ENCODE measurements at regions not wholly inside any gene's neighbourhood (a gene's known extent, or its start where the extent isn't known, plus 50 kb on each side); places are given as distances from the start of the nearest gene placed in this dataset.

DNA sequence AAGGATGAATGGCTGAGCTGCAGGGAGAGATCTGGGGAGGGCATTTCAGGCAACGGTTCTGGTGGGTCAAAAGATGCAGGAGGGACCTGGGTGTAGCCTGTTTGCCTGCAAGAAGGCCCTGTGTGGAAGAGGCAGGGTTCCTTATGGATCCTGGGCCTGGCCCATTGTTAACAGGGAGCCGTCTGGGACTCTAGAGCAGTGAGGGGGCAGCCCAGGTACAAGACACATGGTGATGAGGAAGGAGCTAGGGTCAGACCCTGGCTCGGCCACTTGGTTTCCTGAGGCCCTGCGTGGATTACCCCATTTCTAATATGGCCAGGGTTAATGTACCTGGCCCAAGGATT is 124.9 kb downstream of the GLI2 start:
- dilution Hi-C loops (cut with MboI; ENCODE audit: extremely low pct_ligation_motif_present, low sequenced_read_pairs) (no loop called here), intact Hi-C loops (cut with micrococcal nuclease) (no loop called here)
- Histone ChIP-seq H3K9me1 (replicated peaks; ENCODE audit: control insufficient read depth, extremely low read depth, insufficient read depth, low read length) (no peaks in the 10 kb centered on the region), H4K20me1 (replicated peaks; ENCODE audit: control insufficient read depth, extremely low read depth, insufficient read depth, low read length) (no peaks in the 10 kb centered on the region), H3K4me2 (ENCODE audit: insufficient read depth, low read length) (no peak overlapping the region), H3K4me1 (ENCODE audit: control insufficient read depth, extremely low read depth, insufficient read depth, low read length) (no peaks in the 10 kb centered on the region), H3K79me2 (ENCODE audit: control insufficient read depth, insufficient read depth, low read length) (no peaks in the 10 kb centered on the region), H3K36me3 (ENCODE audit: control insufficient read depth in 2 of 2, extremely low read depth in 1 of 2, insufficient read depth in 2 of 2, low read length in 2 of 2) (no peaks in the 10 kb centered on the region), H3K27me3 (ENCODE audit: control insufficient read depth in 2 of 2, insufficient read depth in 2 of 2, low read length in 2 of 2) (peaks cover 0 to 2% of the 10 kb centered on the region in 2 experiments), H3K4me3 (replicated peaks in 1 of 3; ENCODE audit: insufficient read depth in 1 of 3, low read depth in 1 of 3, low read length in 3 of 3) (no peak overlapping the region), H3K27ac (ENCODE audit: insufficient read depth, low read depth, low read length) (no peak overlapping the region), H3K9ac (replicated peaks; ENCODE audit: extremely low read depth, insufficient read depth, low read length) (no peak overlapping the region), H3K9me3 (replicated peaks; ENCODE audit: control insufficient read depth, insufficient read depth, low read length) (no peaks in the 10 kb centered on the region), H2AFZ (ENCODE audit: low read depth, low read length) (no peak overlapping the region)
- FAIRE-seq (no peak), DNase-seq (ENCODE audit: low read depth, low spot score) (no peak)
- POLR2A ChIA-PET = no interaction called here
- BruUV-seq (replicated peaks) = no TSS peak
- no peak for TF ChIP-seq POLR2AphosphoS5 (IDR thresholded peaks at IDR 0.05; ENCODE audit: insufficient read depth, low read depth, low read length)
- no peak for TF ChIP-seq MYC (IDR thresholded peaks at IDR 0.05; ENCODE audit: low read depth, low read length)
- no peak for TF ChIP-seq GATA2 (IDR thresholded peaks at IDR 0.05; ENCODE audit: insufficient read depth, insufficient read length, low read depth, low read length)
- TF ChIP-seq EZH2 (IDR thresholded peaks at IDR 0.05; ENCODE audit: borderline replicate concordance, low read depth, low read length, severe bottlenecking) = no peak
- no peak for TF ChIP-seq FOS (IDR thresholded peaks at IDR 0.05; ENCODE audit: borderline replicate concordance, insufficient read depth, low read length)
- TF ChIP-seq, protein P1, sequence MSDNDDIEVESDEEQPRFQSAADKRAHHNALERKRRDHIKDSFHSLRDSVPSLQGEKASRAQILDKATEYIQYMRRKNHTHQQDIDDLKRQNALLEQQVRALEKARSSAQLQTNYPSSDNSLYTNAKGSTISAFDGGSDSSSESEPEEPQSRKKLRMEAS (IDR thresholded peaks at IDR 0.05; ENCODE audit: insufficient read depth, insufficient read length) = no peak
- no peak for TF ChIP-seq POLR2A (IDR thresholded peaks at IDR 0.05; ENCODE audit: low read depth, low read length)
- TF ChIP-seq JUN (IDR thresholded peaks at IDR 0.05; ENCODE audit: borderline replicate concordance, insufficient read depth, insufficient read length, low read depth) = no peak
- TF ChIP-seq, protein P2, sequence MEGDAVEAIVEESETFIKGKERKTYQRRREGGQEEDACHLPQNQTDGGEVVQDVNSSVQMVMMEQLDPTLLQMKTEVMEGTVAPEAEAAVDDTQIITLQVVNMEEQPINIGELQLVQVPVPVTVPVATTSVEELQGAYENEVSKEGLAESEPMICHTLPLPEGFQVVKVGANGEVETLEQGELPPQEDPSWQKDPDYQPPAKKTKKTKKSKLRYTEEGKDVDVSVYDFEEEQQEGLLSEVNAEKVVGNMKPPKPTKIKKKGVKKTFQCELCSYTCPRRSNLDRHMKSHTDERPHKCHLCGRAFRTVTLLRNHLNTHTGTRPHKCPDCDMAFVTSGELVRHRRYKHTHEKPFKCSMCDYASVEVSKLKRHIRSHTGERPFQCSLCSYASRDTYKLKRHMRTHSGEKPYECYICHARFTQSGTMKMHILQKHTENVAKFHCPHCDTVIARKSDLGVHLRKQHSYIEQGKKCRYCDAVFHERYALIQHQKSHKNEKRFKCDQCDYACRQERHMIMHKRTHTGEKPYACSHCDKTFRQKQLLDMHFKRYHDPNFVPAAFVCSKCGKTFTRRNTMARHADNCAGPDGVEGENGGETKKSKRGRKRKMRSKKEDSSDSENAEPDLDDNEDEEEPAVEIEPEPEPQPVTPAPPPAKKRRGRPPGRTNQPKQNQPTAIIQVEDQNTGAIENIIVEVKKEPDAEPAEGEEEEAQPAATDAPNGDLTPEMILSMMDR (IDR thresholded peaks at IDR 0.05; ENCODE audit: extremely low read depth in 1 of 2, insufficient read depth in 1 of 2, low read depth in 1 of 2, low read length in 2 of 2) = no peak
- CTCF ChIA-PET = no interaction called here
